HCT116 (cell line): ENCODE measurements at regions not wholly inside any gene's neighbourhood (a gene's known extent, or its start where the extent isn't known, plus 50 kb on each side); places are given as distances from the start of the nearest gene placed in this dataset.
A peak's percentile ranks its signal among the peaks of the same experiment; 100 is the strongest.

Experiments used
- ATAC-seq: fragments of 200-7000 bp; cut with Tn5 transposase; 2 replicates; pipeline ENCODE4 v1.9.1; 2020; ENCODE audit warnings: mild to moderate bottlenecking, moderate library complexity
- BruUV-seq: library from RNA; stranded (reverse); fragments of 400-500 nt; replicated peaks from 2 replicates; lab custom pipeline; 2021; lab: Mats Ljungman, UMichigan
- CTCF ChIA-PET: fragments of 300-600 bp; sonication (Branson Sonifier 250); formaldehyde crosslinking; loops from one replicate; lab custom pipeline; 2021; ENCODE audit warnings: antibody characterized with exemption; lab: Charles Lee
- POLR2A ChIA-PET: fragments of 300-600, 350-600 bp; sonication (Branson Sonifier 250); formaldehyde crosslinking; loops from one replicate; lab custom pipeline; 2021; ENCODE audit warnings: antibody characterized with exemption; lab: Charles Lee
- RAD21 ChIA-PET, 2 experiments: fragments of 300-600 bp; sonication (Branson Sonifier 250); formaldehyde crosslinking; loops; one replicate each; lab custom pipeline; 2023; ENCODE audit warnings: low total read pairs in 2 of 2; ENCODE audit not compliant: uncharacterized antibody in 2 of 2, unreplicated experiment in 2 of 2, low non-redundant PET in 1 of 2; lab: Charles Lee
- DNase-seq: peaks from one replicate; pipeline ENCODE4 v3.0.0-alpha.2; 2010; ENCODE audit warnings: low read depth, low spot score
- H2AFZ ChIP-seq: fragments of 200-600 bp; shearing (Covaris generic), sonication (generic); 2 replicates; pipeline ENCODE4 v1.6.1; 2017; ENCODE audit warnings: low read depth, mixed run types, mixed read lengths, antibody characterized with exemption, low read length; ENCODE audit not compliant: poor library complexity, severe bottlenecking
- H3K27ac ChIP-seq: 2 replicates; pipeline ENCODE4 v1.5.1; 2012; ENCODE audit warnings: low read depth, low read length
- H3K27me3 ChIP-seq: fragments of 200-600 bp; sonication (generic); 2 replicates; pipeline ENCODE4 v1.6.1; 2016; ENCODE audit warnings: mixed run types, low read length, mixed read lengths; ENCODE audit not compliant: insufficient read depth
- H3K36me3 ChIP-seq, 2 experiments: fragments of 200-500 bp in 1 of 2; fragments of 200-600 bp in 1 of 2; sonication (Bioruptor generic) in 1 of 2; sonication (generic) in 1 of 2; 2 replicates each; pipeline versions ENCODE4 v1.5.1 to v1.6.1; 2014 to 2016; ENCODE audit warnings: low read length in 2 of 2, inconsistent platforms in 1 of 2, mixed read lengths in 1 of 2, mixed run types in 1 of 2; ENCODE audit not compliant: insufficient read depth in 2 of 2, control insufficient read depth in 1 of 2
- H3K4me1 ChIP-seq, 2 experiments: fragments of 200-600 bp in 1 of 2; sonication (generic) in 1 of 2; 2 replicates each; pipeline versions ENCODE4 v1.5.1 to v1.6.1; 2012 to 2017; ENCODE audit warnings: low read length in 2 of 2, inconsistent platforms in 1 of 2, mild to moderate bottlenecking in 1 of 2, mixed read lengths in 1 of 2, mixed run types in 1 of 2, moderate library complexity in 1 of 2; ENCODE audit not compliant: insufficient read depth in 2 of 2, control insufficient read depth in 1 of 2
- H3K4me2 ChIP-seq: fragments of 200-600 bp; sonication (generic); 2 replicates; pipeline ENCODE4 v1.6.1; 2017; ENCODE audit warnings: mixed run types, low read length, mixed read lengths
- H3K4me3 ChIP-seq, 2 experiments: fragments of 200-600 bp in 1 of 2; sonication (generic) in 1 of 2; replicated peaks in 1 of 2; 2 replicates each; pipeline ENCODE4 v1.5.1; 2011 to 2016; ENCODE audit warnings: low read length in 2 of 2, control low read depth in 1 of 2, low read depth in 1 of 2, mild to moderate bottlenecking in 1 of 2, mixed read lengths in 1 of 2, mixed run types in 1 of 2
- H3K79me2 ChIP-seq: fragments of 200-600 bp; sonication (generic); 2 replicates; pipeline ENCODE4 v1.6.1; 2017; ENCODE audit warnings: mild to moderate bottlenecking, mixed run types, low read length, moderate library complexity, mixed read lengths; ENCODE audit not compliant: insufficient read depth
- H3K9ac ChIP-seq: fragments of 200-600 bp; sonication (generic); 2 replicates; pipeline ENCODE4 v1.6.1; 2016; ENCODE audit warnings: low read length, mixed read lengths
- H3K9me2 ChIP-seq: fragments of 200-600 bp; sonication (generic), shearing (Covaris generic); 2 replicates; pipeline ENCODE4 v1.6.1; 2017; ENCODE audit warnings: mixed run types, mild to moderate bottlenecking, moderate library complexity; ENCODE audit not compliant: insufficient read depth
- H3K9me3 ChIP-seq, 2 experiments: fragments of 200-500 bp in 1 of 2; fragments of 200-600 bp in 1 of 2; sonication (Bioruptor generic) in 1 of 2; sonication (generic) in 1 of 2; 2 replicates each; pipeline ENCODE4 v1.6.1; 2014 to 2017; ENCODE audit warnings: low read length in 2 of 2, mixed read lengths in 2 of 2, inconsistent platforms in 1 of 2, low read depth in 1 of 2, mild to moderate bottlenecking in 1 of 2, mixed run types in 1 of 2, moderate library complexity in 1 of 2; ENCODE audit not compliant: control insufficient read depth in 1 of 2, insufficient read depth in 1 of 2
- H4K20me1 ChIP-seq: fragments of 200-600 bp; sonication (generic), shearing (Covaris generic); 2 replicates; pipeline ENCODE4 v1.6.1; 2017; ENCODE audit warnings: mixed run types, mild to moderate bottlenecking, moderate library complexity; ENCODE audit not compliant: insufficient read depth
- CEBPB ChIP-seq: IDR thresholded peaks from 2 replicates; pipeline ENCODE4 v1.6.1; 2012; ENCODE audit warnings: low read depth
- EGR1 ChIP-seq: IDR thresholded peaks from 2 replicates; pipeline ENCODE4 v1.6.1; 2012; ENCODE audit warnings: low read depth
- EZH2phosphoT487 ChIP-seq: fragments of 200-600 bp; IDR thresholded peaks from 2 replicates; pipeline ENCODE4 v1.6.1; 2018; ENCODE audit warnings: antibody characterized with exemption, borderline replicate concordance
- FOSL1 ChIP-seq: IDR thresholded peaks from 2 replicates; pipeline ENCODE4 v1.6.1; 2012; ENCODE audit warnings: low read depth
- JUND ChIP-seq: IDR thresholded peaks from 2 replicates; pipeline ENCODE4 v1.6.1; 2012
- MAX ChIP-seq: IDR thresholded peaks from 2 replicates; pipeline ENCODE4 v1.6.1; 2012
- POLR2A ChIP-seq: IDR thresholded peaks from 2 replicates; pipeline ENCODE4 v1.7.0; 2011; ENCODE audit warnings: borderline replicate concordance; ENCODE audit not compliant: insufficient read depth, insufficient read length; ENCODE audit errors: extremely low read depth
- REST ChIP-seq: IDR thresholded peaks from 2 replicates; pipeline ENCODE4 v1.6.1; 2012; ENCODE audit warnings: low read depth
- SIN3A ChIP-seq: IDR thresholded peaks from 2 replicates; pipeline ENCODE4 v1.6.1; 2012; ENCODE audit warnings: low read depth
- TCF7L2 ChIP-seq: IDR thresholded peaks from 2 replicates; pipeline ENCODE4 v1.7.0; 2011; ENCODE audit warnings: borderline replicate concordance, inconsistent platforms; ENCODE audit not compliant: insufficient read depth, insufficient read length; ENCODE audit errors: extremely low read depth
- YY1 ChIP-seq: IDR thresholded peaks from 2 replicates; pipeline ENCODE4 v1.6.1; 2011; ENCODE audit warnings: low read length, low read depth, moderate library complexity, mild to moderate bottlenecking; ENCODE audit not compliant: insufficient replicate concordance; ENCODE audit errors: extremely low read depth
- ZFX ChIP-seq: fragments of 450-650 bp; IDR thresholded peaks from 2 replicates; pipeline ENCODE4 v1.6.1; 2017
- ZNF274 ChIP-seq: fragments of 200-500 bp; sonication (Bioruptor generic); IDR thresholded peaks from 2 replicates; pipeline ENCODE4 v1.6.1; 2014; ENCODE audit warnings: mild to moderate bottlenecking, low read depth, low read length, inconsistent platforms
- intact Hi-C: fragments of 100-400 bp; cut with micrococcal nuclease; formaldehyde crosslinking; loops from 2 replicates; pipeline ENCODE4 v1.10.0; 2022
- TF ChIP-seq, protein P1 (sequence below), 3 experiments: fragments of 200-600 bp in 1 of 3; sonication (generic) in 1 of 3; IDR thresholded peaks in 2 of 3; conservative IDR thresholded peaks in 1 of 3; 2 replicates each; pipeline ENCODE4 v1.5.1; 2012 to 2017; ENCODE audit warnings: low read depth in 2 of 3, low read length in 2 of 3, antibody characterized with exemption in 1 of 3, borderline replicate concordance in 1 of 3, control low read depth in 1 of 3, mild to moderate bottlenecking in 1 of 3, mixed read lengths in 1 of 3, mixed run types in 1 of 3, moderate library complexity in 1 of 3; ENCODE audit not compliant: insufficient read depth in 1 of 3

DNA sequence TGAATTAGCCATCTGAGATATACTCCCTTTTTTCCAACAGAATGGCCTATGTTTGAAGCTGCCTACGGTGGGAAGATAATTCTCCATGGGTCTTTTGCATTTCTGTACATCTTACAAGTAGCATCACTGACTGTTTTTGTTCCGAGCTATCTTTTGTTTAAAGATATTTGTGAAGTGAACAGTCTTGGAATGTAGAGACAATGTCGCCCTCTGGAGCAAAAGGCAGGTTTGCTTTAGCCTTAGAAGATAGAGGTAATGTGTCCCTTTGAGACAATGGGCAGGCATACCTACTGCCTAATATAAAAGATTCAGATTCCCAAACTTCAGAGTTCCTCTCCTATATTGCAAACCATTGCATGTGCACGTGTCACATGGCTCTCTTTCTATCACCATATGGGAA lies 347.8 kb upstream of the CNR1 start:
- DNase-seq = no peak
- CTCF ChIA-PET = interaction anchor here (1.3 kb wide), 1 partner anchor 22 kb away, joined by 3 read pairs; no protein-coding TSS in a partner anchor
- 0 out of 2 replicates have a peak, but pooled peaks cover under 1% of the 10 kb centered on the region for H3K27me3 ChIP-seq

DNA sequence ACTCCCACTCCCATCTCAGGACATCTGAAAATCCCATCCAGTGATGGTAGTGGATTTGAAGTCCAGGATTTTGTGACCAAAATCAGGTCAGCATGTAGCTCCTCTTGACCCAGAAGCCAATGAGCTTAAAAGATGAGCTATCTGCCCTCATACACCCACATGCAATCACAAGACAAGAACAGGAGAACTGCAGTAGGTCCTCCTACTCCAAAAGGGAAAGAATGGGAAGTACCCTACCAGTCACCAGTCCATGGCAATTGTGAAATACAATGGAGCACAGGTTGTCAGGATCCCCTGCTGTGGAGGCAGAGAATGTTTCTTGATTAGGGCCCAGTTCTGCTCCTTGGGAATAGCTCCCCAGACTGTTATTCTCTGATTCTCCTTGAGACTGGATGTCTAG lies 347.3 kb upstream of the CNR1 start:
- H3K79me2 ChIP-seq = no peaks in the 10 kb centered on the region
- ChIA-PET CTCF (interaction anchor here (1.3 kb wide), 1 partner anchor 21 kb away, joined by 3 read pairs; no protein-coding TSS in a partner anchor), POLR2A (no interaction called here), RAD21 (no interaction called here)
- H3K4me3 ChIP-seq = no peak overlapping the region
- ATAC-seq (no peak), DNase-seq (no peak)
- no peaks in the 10 kb centered on the region for H3K4me1 ChIP-seq
- H3K9me2 ChIP-seq = no peaks in the 10 kb centered on the region
- H4K20me1 ChIP-seq = no peaks in the 10 kb centered on the region
- no peaks in the 10 kb centered on the region for H3K9me3 ChIP-seq
- no peak overlapping the region for H3K4me2 ChIP-seq
- H3K36me3 ChIP-seq = no peaks in the 10 kb centered on the region
- no peak overlapping the region for H3K27ac ChIP-seq
- H3K9ac ChIP-seq = no peak overlapping the region
- no peak overlapping the region for H2AFZ ChIP-seq
- no peaks in the 10 kb centered on the region for H3K27me3 ChIP-seq
- BruUV-seq = no TSS peak
- intact Hi-C loops = no loop called here
- TF ChIP-seq JUND = no peak
- TF ChIP-seq POLR2A = no peak
- no peak for TF ChIP-seq EGR1
- TF ChIP-seq SIN3A = no peak
- TF ChIP-seq TCF7L2 = no peak
- no peak for TF ChIP-seq FOSL1
- TF ChIP-seq MAX = no peak
- no peak for TF ChIP-seq REST
- no peak for TF ChIP-seq ZNF274
- no peak for TF ChIP-seq EZH2phosphoT487
- TF ChIP-seq CEBPB = no peak
- no peak for TF ChIP-seq ZFX
- no peak for TF ChIP-seq YY1

More for the DNA sequence above, 347.8 kb upstream of the CNR1 start:
- POLR2A ChIA-PET = no interaction called here
- ATAC-seq = peak; percentile 47; the same call in 1 of the 2 replicates
- no peak overlapping the region for H3K27ac ChIP-seq
- no peak overlapping the region for H2AFZ ChIP-seq
- H3K9me3 ChIP-seq = no peaks in the 10 kb centered on the region
- BruUV-seq = no TSS peak
- H3K4me1 ChIP-seq = no peaks in the 10 kb centered on the region
- no peaks in the 10 kb centered on the region for H3K36me3 ChIP-seq
- intact Hi-C loops = no loop called here
- H3K9ac ChIP-seq = no peak overlapping the region
- TF ChIP-seq, protein P1, sequence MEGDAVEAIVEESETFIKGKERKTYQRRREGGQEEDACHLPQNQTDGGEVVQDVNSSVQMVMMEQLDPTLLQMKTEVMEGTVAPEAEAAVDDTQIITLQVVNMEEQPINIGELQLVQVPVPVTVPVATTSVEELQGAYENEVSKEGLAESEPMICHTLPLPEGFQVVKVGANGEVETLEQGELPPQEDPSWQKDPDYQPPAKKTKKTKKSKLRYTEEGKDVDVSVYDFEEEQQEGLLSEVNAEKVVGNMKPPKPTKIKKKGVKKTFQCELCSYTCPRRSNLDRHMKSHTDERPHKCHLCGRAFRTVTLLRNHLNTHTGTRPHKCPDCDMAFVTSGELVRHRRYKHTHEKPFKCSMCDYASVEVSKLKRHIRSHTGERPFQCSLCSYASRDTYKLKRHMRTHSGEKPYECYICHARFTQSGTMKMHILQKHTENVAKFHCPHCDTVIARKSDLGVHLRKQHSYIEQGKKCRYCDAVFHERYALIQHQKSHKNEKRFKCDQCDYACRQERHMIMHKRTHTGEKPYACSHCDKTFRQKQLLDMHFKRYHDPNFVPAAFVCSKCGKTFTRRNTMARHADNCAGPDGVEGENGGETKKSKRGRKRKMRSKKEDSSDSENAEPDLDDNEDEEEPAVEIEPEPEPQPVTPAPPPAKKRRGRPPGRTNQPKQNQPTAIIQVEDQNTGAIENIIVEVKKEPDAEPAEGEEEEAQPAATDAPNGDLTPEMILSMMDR (IDR thresholded peaks at IDR 0.05 in 2 of 3, conservative IDR thresholded peaks at IDR 0.05 in 1 of 3; ENCODE audit: borderline replicate concordance in 1 of 3, insufficient read depth in 1 of 3, low read depth in 2 of 3, low read length in 2 of 3) = peak in 1 of 3 experiments; percentile 35; a peak in 2 of 6 replicates
- no peak for TF ChIP-seq SIN3A
- TF ChIP-seq, all 23 proteins: peak for 1
- H3K4me2 ChIP-seq = no peak overlapping the region
- H3K4me3 ChIP-seq = no peak overlapping the region
- H3K9me2 ChIP-seq = no peaks in the 10 kb centered on the region
- RAD21 ChIA-PET = no interaction called here
- no peaks in the 10 kb centered on the region for H3K79me2 ChIP-seq
- no peaks in the 10 kb centered on the region for H4K20me1 ChIP-seq
